AG10803 (cell line): ENCODE measurements at regions not wholly inside any gene's neighbourhood (a gene's known extent, or its start where the extent isn't known, plus 50 kb on each side); places are given as distances from the start of the nearest gene placed in this dataset.

Experiments used
- DNase-seq: peaks from one replicate; pipeline ENCODE4 v3.0.0; 2010; ENCODE audit warnings: low read depth
- H3K4me3 ChIP-seq: 2 replicates; pipeline ENCODE4 v1.5.1; 2011; ENCODE audit warnings: mild to moderate bottlenecking, low read length, control low read depth
- TF ChIP-seq, protein P1 (sequence below): conservative IDR thresholded peaks from 2 replicates; pipeline ENCODE4 v1.5.1; 2011; ENCODE audit warnings: mild to moderate bottlenecking, low read length, control low read depth, inconsistent platforms

DNA sequence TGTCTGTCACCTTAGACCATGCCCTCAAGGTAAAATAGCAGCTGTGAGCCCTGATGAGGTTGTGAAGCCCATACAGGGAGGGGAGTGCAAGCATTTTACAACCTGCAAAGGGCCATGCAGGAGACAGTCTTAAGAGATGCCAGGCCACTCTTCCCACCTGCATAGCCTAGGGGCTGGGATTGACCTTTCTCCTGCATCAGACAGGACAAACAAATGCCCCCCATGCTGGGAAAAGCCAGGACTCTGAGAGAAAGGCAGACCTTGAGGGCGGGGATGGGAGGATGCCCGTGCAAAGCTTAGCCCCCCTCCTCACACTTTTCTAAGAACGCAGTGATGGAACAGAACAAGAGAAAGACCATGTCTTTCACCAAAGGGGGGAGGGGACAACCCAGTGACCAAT lies 137.9 kb upstream of the MAMLD1 start:
- H3K4me3 ChIP-seq: no peak overlapping the region
- DNase-seq: no peak
- TF ChIP-seq, protein P1, sequence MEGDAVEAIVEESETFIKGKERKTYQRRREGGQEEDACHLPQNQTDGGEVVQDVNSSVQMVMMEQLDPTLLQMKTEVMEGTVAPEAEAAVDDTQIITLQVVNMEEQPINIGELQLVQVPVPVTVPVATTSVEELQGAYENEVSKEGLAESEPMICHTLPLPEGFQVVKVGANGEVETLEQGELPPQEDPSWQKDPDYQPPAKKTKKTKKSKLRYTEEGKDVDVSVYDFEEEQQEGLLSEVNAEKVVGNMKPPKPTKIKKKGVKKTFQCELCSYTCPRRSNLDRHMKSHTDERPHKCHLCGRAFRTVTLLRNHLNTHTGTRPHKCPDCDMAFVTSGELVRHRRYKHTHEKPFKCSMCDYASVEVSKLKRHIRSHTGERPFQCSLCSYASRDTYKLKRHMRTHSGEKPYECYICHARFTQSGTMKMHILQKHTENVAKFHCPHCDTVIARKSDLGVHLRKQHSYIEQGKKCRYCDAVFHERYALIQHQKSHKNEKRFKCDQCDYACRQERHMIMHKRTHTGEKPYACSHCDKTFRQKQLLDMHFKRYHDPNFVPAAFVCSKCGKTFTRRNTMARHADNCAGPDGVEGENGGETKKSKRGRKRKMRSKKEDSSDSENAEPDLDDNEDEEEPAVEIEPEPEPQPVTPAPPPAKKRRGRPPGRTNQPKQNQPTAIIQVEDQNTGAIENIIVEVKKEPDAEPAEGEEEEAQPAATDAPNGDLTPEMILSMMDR: no peak

DNA sequence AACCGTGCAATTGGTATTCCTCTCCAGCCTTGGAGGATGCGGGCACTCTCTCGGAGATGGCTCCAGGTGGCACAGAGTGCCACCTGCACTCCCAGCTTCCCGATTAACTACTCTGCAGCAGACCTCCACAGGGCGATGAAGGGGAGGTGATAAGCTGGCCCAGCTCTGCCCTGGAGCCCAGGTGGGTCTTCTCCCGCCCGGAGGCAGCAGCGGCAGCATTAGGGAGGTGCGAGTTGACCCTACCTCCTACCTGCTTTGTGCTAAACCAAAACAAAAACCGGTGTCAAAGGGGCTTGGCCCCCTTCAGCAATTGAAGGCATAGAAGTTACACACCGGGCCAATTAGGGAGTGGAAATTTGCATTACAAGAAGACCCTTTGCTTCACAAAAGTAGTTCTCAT lies 137.4 kb upstream of the MAMLD1 start:
- H3K4me3 ChIP-seq: no peak overlapping the region
- TF ChIP-seq, protein P1: no peak
- no peak for DNase-seq

DNA sequence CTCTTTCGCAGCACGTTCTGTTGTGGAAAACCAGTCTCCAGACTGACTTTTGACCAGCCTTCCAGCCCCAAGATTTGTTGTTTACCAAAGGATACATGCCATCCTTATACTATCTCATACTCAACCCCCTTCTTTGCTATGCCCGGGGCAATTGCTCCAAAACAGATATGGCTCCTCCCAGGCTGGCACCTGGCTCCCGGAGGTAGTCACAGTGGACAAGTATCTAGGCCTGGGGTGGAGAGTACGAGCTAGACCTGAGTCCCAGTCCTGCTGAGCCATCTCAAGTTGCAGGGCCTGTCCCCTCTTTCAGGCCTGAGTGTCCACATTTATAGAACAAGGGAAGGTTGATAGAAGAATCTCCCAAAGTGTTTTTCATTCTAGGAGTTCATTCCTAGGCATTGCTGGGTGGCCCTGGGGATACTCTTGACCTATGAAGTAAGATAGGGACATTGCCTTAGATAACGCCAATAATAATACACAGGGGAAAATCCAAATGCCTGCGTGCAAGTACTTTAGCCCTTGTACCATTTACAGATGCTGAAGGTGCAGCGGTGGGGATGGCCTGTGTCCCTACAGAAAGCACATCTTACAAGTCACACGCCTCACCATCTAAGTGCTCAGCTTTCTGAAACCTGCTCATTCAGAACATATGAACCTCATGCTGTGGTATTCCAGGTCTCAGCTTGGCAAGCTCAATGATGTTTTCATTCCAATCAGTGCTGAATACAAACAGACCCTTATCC lies 136.7 kb upstream of the MAMLD1 start:
- DNase-seq: no peak
- H3K4me3 ChIP-seq: no peak overlapping the region
- TF ChIP-seq, protein P1: no peak

DNA sequence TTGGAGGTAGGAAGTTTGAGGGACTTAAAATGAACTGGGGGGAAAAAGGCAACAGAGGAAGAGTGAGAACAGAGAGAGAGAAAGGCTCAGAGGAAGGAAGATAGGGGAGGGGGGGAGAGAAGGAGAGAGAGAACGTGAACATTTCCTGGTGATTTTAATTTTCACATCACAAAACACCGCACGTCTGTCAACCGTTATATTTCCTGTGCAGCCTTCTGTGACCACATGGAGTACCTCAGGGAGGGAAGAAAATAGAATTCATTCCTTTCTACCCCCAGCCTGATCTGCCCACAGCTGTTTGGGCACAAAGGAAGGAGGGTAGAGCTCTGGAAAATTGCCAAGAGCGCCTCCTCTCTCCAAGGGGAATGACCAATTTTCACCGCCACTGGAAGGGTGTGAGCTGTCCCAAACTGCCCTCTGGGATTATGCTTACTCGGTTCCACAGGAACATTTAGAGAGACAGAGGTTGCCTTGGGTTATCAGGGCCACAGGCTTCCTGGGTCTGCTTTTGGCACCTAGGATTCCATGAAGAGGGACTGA lies 135.7 kb upstream of the MAMLD1 start:
- H3K4me3 ChIP-seq: no peak overlapping the region
- no peak for DNase-seq
- TF ChIP-seq, protein P1: no peak

DNA sequence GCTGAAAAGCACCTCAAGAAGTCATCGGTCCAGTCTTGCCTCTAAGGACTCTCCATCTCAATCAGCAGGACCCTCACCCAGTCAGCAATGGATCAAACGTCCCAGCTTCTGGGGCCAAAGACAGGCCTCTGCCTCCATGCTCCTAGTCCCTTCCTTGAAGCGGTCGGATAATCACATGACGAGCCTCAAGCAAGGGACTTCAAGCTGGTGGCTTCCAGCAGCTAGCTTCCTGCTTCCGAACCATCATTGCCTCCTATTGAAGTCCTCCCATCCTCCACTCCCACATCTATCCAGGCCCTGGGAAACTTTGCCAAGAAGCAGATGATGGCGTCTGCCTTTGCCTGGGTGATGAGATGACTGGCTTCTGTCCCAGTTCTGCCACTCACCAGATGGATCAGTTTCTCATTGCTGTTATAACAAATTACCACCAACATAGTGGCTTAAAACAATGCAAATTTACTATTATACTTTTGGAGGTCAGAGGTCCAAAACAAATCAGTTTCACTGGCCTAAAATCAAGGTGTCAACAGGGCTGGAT lies 135.2 kb upstream of the MAMLD1 start:
- TF ChIP-seq, protein P1: no peak
- no peak overlapping the region for H3K4me3 ChIP-seq

DNA sequence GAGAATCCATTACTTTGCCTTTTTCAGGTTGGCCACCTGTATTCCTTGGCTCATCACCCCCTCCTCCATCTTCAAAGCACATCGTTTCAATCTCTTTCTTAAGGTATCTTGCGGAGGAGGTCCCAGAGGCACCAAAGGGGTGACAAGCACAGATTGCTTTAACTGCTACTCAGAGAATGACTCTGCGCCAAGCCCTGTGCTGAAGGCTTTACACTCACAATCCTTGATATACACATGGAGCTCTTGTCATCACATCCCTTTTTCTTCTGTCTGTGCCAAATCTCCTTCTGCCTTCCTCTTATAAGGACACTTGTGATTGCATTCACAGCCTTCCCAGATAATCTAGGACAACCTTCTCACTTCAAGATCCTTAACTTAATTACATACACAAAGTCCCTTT lies 134.7 kb upstream of the MAMLD1 start:
- TF ChIP-seq, protein P1: no peak
- DNase-seq: no peak
- no peak overlapping the region for H3K4me3 ChIP-seq

More for the DNA sequence above, 135.2 kb upstream of the MAMLD1 start:
- DNase-seq: no peak

DNA sequence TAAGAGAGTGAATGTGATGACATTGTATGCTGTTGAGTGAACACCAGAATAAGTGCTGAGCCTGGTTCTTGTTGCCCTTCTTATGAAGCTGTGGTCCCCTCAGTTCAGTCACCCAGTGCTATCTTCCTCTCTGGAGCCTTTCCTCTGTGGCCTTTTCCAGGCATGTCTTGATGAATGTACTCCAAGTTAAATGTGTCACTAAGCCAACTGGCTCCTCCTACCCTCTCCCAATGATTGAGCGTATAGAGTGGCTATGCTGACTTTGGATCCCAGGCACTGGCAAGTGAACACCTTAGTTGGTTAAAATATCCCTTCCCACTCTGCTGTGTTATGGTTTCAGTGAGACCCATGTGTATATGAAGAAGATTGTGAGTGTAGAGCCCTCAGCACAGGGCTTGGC lies 134.1 kb upstream of the MAMLD1 start:
- TF ChIP-seq, protein P1: no peak
- DNase-seq: no peak

More for the DNA sequence above, 134.1 kb upstream of the MAMLD1 start:
- H3K4me3 ChIP-seq: no peak overlapping the region
